Neural cell (in vitro differentiated cells): ENCODE measurements at regions not wholly inside any gene's neighbourhood (a gene's known extent, or its start where the extent isn't known, plus 50 kb on each side); places are given as distances from the start of the nearest gene placed in this dataset.

Experiments used
- H2AFZ ChIP-seq: fragments of 200-600, 300-800 bp; sonication (generic), shearing (Covaris generic); 2 replicates; pipeline ENCODE4 v1.6.0; 2014; ENCODE audit warnings: low read depth, mild to moderate bottlenecking, antibody characterized with exemption, low read length, moderate library complexity
- H3F3A ChIP-seq: fragments of 200-600 bp; shearing (Covaris generic); 2 replicates; pipeline ENCODE4 v1.6.1; 2016; ENCODE audit warnings: mild to moderate bottlenecking, moderate library complexity, mixed read lengths, antibody characterized with exemption, low read length; ENCODE audit not compliant: insufficient read depth, poor library complexity, severe bottlenecking
- H3K27ac ChIP-seq: fragments of 200-600, 300-800 bp; sonication (generic), shearing (Covaris generic); 2 replicates; pipeline ENCODE4 v1.5.1; 2014; ENCODE audit warnings: mild to moderate bottlenecking, low read length, moderate library complexity
- H3K27me3 ChIP-seq: fragments of 300-800, 200-600 bp; sonication (generic), shearing (Covaris generic); 2 replicates; pipeline ENCODE4 v1.6.0; 2014; ENCODE audit warnings: mild to moderate bottlenecking, low read depth, low read length, moderate library complexity; ENCODE audit not compliant: insufficient read depth
- H3K36me3 ChIP-seq: fragments of 300-800, 200-600 bp; sonication (generic), shearing (Covaris generic); 2 replicates; pipeline ENCODE4 v1.5.1; 2014; ENCODE audit warnings: mild to moderate bottlenecking, antibody characterized with exemption, low read length, moderate library complexity; ENCODE audit not compliant: insufficient read depth
- H3K4me2 ChIP-seq: fragments of 300-800, 200-600 bp; sonication (generic), shearing (Covaris generic); 2 replicates; pipeline ENCODE4 v1.6.0; 2014; ENCODE audit warnings: mild to moderate bottlenecking, low read length
- H3K4me3 ChIP-seq: fragments of 300-800, 200-600 bp; sonication (generic), shearing (Covaris generic); 2 replicates; pipeline ENCODE4 v1.5.1; 2014; ENCODE audit warnings: mild to moderate bottlenecking, low read length, moderate library complexity
- H3K79me2 ChIP-seq: fragments of 200-600 bp; shearing (Covaris generic); replicated peaks from 2 replicates; pipeline ENCODE4 v1.6.0; 2014; ENCODE audit warnings: mild to moderate bottlenecking, low read length, moderate library complexity; ENCODE audit not compliant: insufficient read depth
- H3K9ac ChIP-seq: fragments of 300-800, 200-600 bp; sonication (generic), shearing (Covaris generic); 2 replicates; pipeline ENCODE4 v1.6.1; 2016; ENCODE audit warnings: mild to moderate bottlenecking, low read length, mixed read lengths
- H3K9me2 ChIP-seq: fragments of 200-600 bp; shearing (Covaris generic); 2 replicates; pipeline ENCODE4 v1.6.1; 2016; ENCODE audit warnings: mild to moderate bottlenecking, low read length, mixed read lengths; ENCODE audit not compliant: insufficient read depth
- H3K9me3 ChIP-seq: fragments of 200-600, 300-800 bp; sonication (generic), shearing (Covaris generic); 2 replicates; pipeline ENCODE4 v1.6.1; 2016; ENCODE audit warnings: mild to moderate bottlenecking, mixed run types, low read length, moderate library complexity, mixed read lengths
- H4K20me1 ChIP-seq: fragments of 200-600 bp; shearing (Covaris generic); 2 replicates; pipeline ENCODE4 v1.6.1; 2016; ENCODE audit warnings: mild to moderate bottlenecking, mixed run types; ENCODE audit not compliant: insufficient read depth
- EP300 ChIP-seq: fragments of 450-650 bp; conservative IDR thresholded peaks from 2 replicates; pipeline ENCODE4 v1.6.1; 2014; ENCODE audit warnings: antibody characterized with exemption, mild to moderate bottlenecking, moderate library complexity; ENCODE audit not compliant: poor library complexity, severe bottlenecking
- EZH2 ChIP-seq: fragments of 200-600, 300-800 bp; shearing (Covaris generic), sonication (generic); IDR thresholded peaks from 2 replicates; pipeline ENCODE4 v1.6.1; 2014; ENCODE audit warnings: antibody characterized with exemption, low read length, borderline replicate concordance, mild to moderate bottlenecking; ENCODE audit not compliant: insufficient read depth, poor library complexity, severe bottlenecking
- MXI1 ChIP-seq: fragments of 450-650 bp; conservative IDR thresholded peaks from 2 replicates; pipeline ENCODE4 v1.6.1; 2014; ENCODE audit warnings: antibody characterized with exemption, mild to moderate bottlenecking; ENCODE audit not compliant: poor library complexity, severe bottlenecking
- POLR2AphosphoS5 ChIP-seq: IDR thresholded peaks from 2 replicates; pipeline ENCODE4 v1.6.1; 2012
- RAD21 ChIP-seq: fragments of 450-650 bp; conservative IDR thresholded peaks from 2 replicates; pipeline ENCODE4 v1.6.1; 2014; ENCODE audit warnings: antibody characterized with exemption, mild to moderate bottlenecking, moderate library complexity
- SMC3 ChIP-seq: fragments of 450-650 bp; conservative IDR thresholded peaks from 2 replicates; pipeline ENCODE4 v1.6.1; 2014; ENCODE audit warnings: antibody characterized with exemption, mild to moderate bottlenecking, moderate library complexity; ENCODE audit not compliant: poor library complexity
- TAF1 ChIP-seq: IDR thresholded peaks from 2 replicates; pipeline ENCODE4 v1.6.1; 2012; ENCODE audit warnings: low read depth
- TF ChIP-seq, protein P1 (sequence below): IDR thresholded peaks from 2 replicates; pipeline ENCODE4 v1.6.1; 2012; ENCODE audit warnings: borderline replicate concordance
- TF ChIP-seq, protein P2 (sequence below): fragments of 450-650 bp; IDR thresholded peaks from 2 replicates; pipeline ENCODE4 v1.5.1; 2014; ENCODE audit warnings: antibody characterized with exemption, mild to moderate bottlenecking, moderate library complexity; ENCODE audit not compliant: poor library complexity, severe bottlenecking

DNA sequence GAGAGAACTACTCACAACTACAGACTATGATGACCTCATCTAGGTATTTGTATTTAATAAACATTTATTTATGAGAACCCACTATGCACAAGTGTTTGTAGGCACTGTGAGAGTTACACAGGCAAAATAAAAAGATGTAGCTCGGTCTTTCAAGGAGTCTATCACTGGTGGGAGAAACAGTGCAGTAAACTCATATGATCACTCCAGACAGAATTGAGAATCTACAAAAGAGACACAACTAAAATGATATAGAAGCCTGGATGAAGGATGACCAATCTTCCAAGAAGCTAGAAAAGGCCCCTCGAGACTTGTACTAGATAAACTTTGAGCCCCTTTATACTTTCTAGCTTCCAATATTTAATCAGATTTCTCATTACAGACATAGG lies 70.2 kb upstream of the ZBTB20 start:
- no peaks in the 10 kb centered on the region for H3K79me2 ChIP-seq
- peak overlapping the region; percentile 85 for H3K27ac ChIP-seq
- peak overlapping the region; percentile 55 for H3K9ac ChIP-seq
- no peaks in the 10 kb centered on the region for H3K9me3 ChIP-seq
- no peaks in the 10 kb centered on the region for H3K36me3 ChIP-seq
- TF ChIP-seq, protein P1, sequence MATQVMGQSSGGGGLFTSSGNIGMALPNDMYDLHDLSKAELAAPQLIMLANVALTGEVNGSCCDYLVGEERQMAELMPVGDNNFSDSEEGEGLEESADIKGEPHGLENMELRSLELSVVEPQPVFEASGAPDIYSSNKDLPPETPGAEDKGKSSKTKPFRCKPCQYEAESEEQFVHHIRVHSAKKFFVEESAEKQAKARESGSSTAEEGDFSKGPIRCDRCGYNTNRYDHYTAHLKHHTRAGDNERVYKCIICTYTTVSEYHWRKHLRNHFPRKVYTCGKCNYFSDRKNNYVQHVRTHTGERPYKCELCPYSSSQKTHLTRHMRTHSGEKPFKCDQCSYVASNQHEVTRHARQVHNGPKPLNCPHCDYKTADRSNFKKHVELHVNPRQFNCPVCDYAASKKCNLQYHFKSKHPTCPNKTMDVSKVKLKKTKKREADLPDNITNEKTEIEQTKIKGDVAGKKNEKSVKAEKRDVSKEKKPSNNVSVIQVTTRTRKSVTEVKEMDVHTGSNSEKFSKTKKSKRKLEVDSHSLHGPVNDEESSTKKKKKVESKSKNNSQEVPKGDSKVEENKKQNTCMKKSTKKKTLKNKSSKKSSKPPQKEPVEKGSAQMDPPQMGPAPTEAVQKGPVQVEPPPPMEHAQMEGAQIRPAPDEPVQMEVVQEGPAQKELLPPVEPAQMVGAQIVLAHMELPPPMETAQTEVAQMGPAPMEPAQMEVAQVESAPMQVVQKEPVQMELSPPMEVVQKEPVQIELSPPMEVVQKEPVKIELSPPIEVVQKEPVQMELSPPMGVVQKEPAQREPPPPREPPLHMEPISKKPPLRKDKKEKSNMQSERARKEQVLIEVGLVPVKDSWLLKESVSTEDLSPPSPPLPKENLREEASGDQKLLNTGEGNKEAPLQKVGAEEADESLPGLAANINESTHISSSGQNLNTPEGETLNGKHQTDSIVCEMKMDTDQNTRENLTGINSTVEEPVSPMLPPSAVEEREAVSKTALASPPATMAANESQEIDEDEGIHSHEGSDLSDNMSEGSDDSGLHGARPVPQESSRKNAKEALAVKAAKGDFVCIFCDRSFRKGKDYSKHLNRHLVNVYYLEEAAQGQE, result no peak
- no peak for TF ChIP-seq POLR2AphosphoS5
- peaks cover 5% of the 10 kb centered on the region for H3F3A ChIP-seq
- H3K27me3 ChIP-seq, result no peaks in the 10 kb centered on the region
- no peak overlapping the region for H3K4me2 ChIP-seq
- no peaks in the 10 kb centered on the region for H4K20me1 ChIP-seq
- no peak overlapping the region for H2AFZ ChIP-seq
- no peaks in the 10 kb centered on the region for H3K9me2 ChIP-seq
- H3K4me3 ChIP-seq, result no peak overlapping the region

GRCh38 chr3:115217678-115218451 lies 70.8 kb upstream of the ZBTB20 start:
- H2AFZ ChIP-seq, result peak overlapping the region; percentile 0
- H3K9ac ChIP-seq, result peak overlapping the region; percentile 55
- H3K9me3 ChIP-seq, result no peaks in the 10 kb centered on the region
- no peaks in the 10 kb centered on the region for H3K79me2 ChIP-seq
- peak overlapping the region; percentile 85 for H3K27ac ChIP-seq
- H4K20me1 ChIP-seq, result no peaks in the 10 kb centered on the region
- H3K9me2 ChIP-seq, result no peaks in the 10 kb centered on the region
- H3K4me3 ChIP-seq, result peak overlapping the region; percentile 11
- no peak overlapping the region for H3K4me2 ChIP-seq
- H3K36me3 ChIP-seq, result no peaks in the 10 kb centered on the region
- peaks cover 5% of the 10 kb centered on the region for H3F3A ChIP-seq
- no peaks in the 10 kb centered on the region for H3K27me3 ChIP-seq
- TF ChIP-seq, protein P2, sequence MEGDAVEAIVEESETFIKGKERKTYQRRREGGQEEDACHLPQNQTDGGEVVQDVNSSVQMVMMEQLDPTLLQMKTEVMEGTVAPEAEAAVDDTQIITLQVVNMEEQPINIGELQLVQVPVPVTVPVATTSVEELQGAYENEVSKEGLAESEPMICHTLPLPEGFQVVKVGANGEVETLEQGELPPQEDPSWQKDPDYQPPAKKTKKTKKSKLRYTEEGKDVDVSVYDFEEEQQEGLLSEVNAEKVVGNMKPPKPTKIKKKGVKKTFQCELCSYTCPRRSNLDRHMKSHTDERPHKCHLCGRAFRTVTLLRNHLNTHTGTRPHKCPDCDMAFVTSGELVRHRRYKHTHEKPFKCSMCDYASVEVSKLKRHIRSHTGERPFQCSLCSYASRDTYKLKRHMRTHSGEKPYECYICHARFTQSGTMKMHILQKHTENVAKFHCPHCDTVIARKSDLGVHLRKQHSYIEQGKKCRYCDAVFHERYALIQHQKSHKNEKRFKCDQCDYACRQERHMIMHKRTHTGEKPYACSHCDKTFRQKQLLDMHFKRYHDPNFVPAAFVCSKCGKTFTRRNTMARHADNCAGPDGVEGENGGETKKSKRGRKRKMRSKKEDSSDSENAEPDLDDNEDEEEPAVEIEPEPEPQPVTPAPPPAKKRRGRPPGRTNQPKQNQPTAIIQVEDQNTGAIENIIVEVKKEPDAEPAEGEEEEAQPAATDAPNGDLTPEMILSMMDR, result peak; percentile 95
- no peak for TF ChIP-seq EZH2
- no peak for TF ChIP-seq TAF1
- peak; percentile 98 for TF ChIP-seq RAD21
- TF ChIP-seq POLR2AphosphoS5, result peak; percentile 56
- TF ChIP-seq, protein P1, result no peak
- peak; percentile 97 for TF ChIP-seq SMC3
- TF ChIP-seq EP300, result peak; percentile 67
- peak; percentile 20 for TF ChIP-seq MXI1
